MCF 10A (cell line): ENCODE measurements at regions not wholly inside any gene's neighbourhood (a gene's known extent, or its start where the extent isn't known, plus 50 kb on each side); places are given as distances from the start of the nearest gene placed in this dataset.

Experiments used
- BruUV-seq: library from RNA; stranded (reverse); fragments of 400-500 nt; replicated peaks from 2 replicates; lab custom pipeline; 2021; lab: Mats Ljungman, UMichigan
- CTCF ChIA-PET: fragments of 300-600 bp; sonication (Branson Sonifier 250); formaldehyde crosslinking; extraction: SDS; loops from one replicate; lab custom pipeline; 2021; ENCODE audit warnings: antibody characterized with exemption, inconsistent platforms; lab: Yijun Ruan, JAX
- POLR2A ChIA-PET: fragments of 300-600, 350-650 bp; sonication (Branson Sonifier 250); formaldehyde crosslinking; extraction: SDS; loops from one replicate; lab custom pipeline; 2020; ENCODE audit warnings: antibody characterized with exemption, inconsistent platforms; lab: Yijun Ruan, JAX
- DNase-seq: peaks from one replicate; pipeline ENCODE4 v3.0.0-alpha.2; 2018; ENCODE audit not compliant: unreplicated experiment
- H3K27ac Mint-ChIP-seq: one replicate; pipeline ENCODE4 v1.8.0; 2022; ENCODE audit warnings: mild to moderate bottlenecking, low read depth, mixed read lengths; ENCODE audit not compliant: unreplicated experiment
- H3K27me3 Mint-ChIP-seq: one replicate; pipeline ENCODE4 v1.8.0; 2022; ENCODE audit warnings: mixed read lengths; ENCODE audit not compliant: insufficient read depth, unreplicated experiment
- H3K36me3 Mint-ChIP-seq: one replicate; pipeline ENCODE4 v1.8.0; 2022; ENCODE audit warnings: mild to moderate bottlenecking, moderate library complexity, mixed read lengths; ENCODE audit not compliant: insufficient read depth, unreplicated experiment
- H3K4me1 Mint-ChIP-seq: one replicate; pipeline ENCODE4 v1.8.0; 2022; ENCODE audit warnings: mixed read lengths; ENCODE audit not compliant: insufficient read depth, unreplicated experiment
- H3K4me3 Mint-ChIP-seq: one replicate; pipeline ENCODE4 v1.8.0; 2022; ENCODE audit warnings: mild to moderate bottlenecking, moderate library complexity, mixed read lengths; ENCODE audit not compliant: unreplicated experiment
- H3K9me3 Mint-ChIP-seq: one replicate; pipeline ENCODE4 v1.8.0; 2022; ENCODE audit warnings: mixed read lengths; ENCODE audit not compliant: unreplicated experiment
- intact Hi-C: fragments of 100-400 bp; cut with micrococcal nuclease; formaldehyde crosslinking; loops from 2 replicates; pipeline ENCODE4 v1.14.1; 2022
- TF ChIP-seq, protein P1 (sequence below): fragments of 200-600 bp; IDR thresholded peaks from one replicate; pipeline ENCODE4 v1.8.0; 2022; ENCODE audit warnings: antibody characterized with exemption, mild to moderate bottlenecking; ENCODE audit not compliant: unreplicated experiment

DNA sequence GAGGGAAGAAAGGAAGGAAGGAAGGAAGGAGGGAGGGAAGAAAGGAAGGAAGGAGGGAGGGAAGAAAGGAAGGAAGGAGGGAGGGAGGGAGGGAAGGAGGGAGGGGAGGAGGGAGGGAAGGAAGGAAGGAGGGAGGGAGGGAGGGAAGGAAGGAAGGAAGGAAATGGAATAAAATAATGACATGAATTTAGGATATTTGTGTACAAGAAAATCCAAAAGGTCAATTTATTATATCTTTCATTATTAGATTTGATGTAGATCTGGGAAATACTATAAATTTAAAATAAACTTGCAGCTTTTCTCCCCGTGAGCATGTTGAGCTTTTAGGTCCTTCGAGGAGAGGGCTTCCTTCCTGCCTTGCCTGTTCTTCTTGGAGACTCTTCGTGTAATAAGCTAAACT, 398.6 kb upstream of the NRP1 start:
- ChIA-PET CTCF (no interaction called here), POLR2A (no interaction called here)
- Mint-ChIP-seq H3K9me3 (no peaks in the 10 kb centered on the region), H3K4me3 (no peak overlapping the region), H3K36me3 (no peaks in the 10 kb centered on the region), H3K27ac (peak overlapping the region; percentile 39), H3K27me3 (no peaks in the 10 kb centered on the region), H3K4me1 (peaks cover 8% of the 10 kb centered on the region)
- intact Hi-C loops = no loop called here
- no TSS peak for BruUV-seq
- no peak for DNase-seq
- TF ChIP-seq, protein P1, sequence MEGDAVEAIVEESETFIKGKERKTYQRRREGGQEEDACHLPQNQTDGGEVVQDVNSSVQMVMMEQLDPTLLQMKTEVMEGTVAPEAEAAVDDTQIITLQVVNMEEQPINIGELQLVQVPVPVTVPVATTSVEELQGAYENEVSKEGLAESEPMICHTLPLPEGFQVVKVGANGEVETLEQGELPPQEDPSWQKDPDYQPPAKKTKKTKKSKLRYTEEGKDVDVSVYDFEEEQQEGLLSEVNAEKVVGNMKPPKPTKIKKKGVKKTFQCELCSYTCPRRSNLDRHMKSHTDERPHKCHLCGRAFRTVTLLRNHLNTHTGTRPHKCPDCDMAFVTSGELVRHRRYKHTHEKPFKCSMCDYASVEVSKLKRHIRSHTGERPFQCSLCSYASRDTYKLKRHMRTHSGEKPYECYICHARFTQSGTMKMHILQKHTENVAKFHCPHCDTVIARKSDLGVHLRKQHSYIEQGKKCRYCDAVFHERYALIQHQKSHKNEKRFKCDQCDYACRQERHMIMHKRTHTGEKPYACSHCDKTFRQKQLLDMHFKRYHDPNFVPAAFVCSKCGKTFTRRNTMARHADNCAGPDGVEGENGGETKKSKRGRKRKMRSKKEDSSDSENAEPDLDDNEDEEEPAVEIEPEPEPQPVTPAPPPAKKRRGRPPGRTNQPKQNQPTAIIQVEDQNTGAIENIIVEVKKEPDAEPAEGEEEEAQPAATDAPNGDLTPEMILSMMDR = no peak

DNA sequence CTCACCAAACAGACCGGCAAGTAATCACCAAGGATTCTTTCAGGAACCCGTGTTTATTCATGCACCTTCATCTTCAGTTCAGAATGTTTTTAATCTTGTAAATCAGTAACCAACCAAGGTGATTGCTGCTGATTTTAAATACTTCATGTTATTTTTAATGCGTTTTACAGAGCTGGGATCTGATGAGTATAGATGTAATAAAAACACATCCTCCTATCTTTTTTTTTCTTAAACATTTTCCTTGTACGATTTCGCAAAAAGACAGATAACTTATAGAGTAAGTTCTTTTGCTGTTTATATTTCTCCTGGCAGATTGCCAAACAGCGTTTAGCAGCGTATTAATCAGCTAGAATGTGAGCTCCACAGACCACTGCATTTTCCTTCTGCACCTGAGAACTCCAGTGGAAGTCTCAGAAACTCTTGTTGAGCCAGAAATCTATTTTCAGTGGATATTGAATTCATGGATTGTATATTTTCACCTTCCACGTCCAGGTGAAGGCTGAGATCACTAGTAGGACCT, 397.8 kb upstream of the NRP1 start:
- H3K4me1 Mint-ChIP-seq = peaks cover 8% of the 10 kb centered on the region
- TF ChIP-seq, protein P1 = no peak
- no peak overlapping the region for H3K4me3 Mint-ChIP-seq
- H3K9me3 Mint-ChIP-seq = no peaks in the 10 kb centered on the region
- intact Hi-C loops = no loop called here
- no TSS peak for BruUV-seq
- POLR2A ChIA-PET = no interaction called here
- peak; percentile 33 for DNase-seq
- CTCF ChIA-PET = no interaction called here
- H3K27me3 Mint-ChIP-seq = no peaks in the 10 kb centered on the region
- no peaks in the 10 kb centered on the region for H3K36me3 Mint-ChIP-seq
- peak overlapping the region; percentile 39 for H3K27ac Mint-ChIP-seq

DNA sequence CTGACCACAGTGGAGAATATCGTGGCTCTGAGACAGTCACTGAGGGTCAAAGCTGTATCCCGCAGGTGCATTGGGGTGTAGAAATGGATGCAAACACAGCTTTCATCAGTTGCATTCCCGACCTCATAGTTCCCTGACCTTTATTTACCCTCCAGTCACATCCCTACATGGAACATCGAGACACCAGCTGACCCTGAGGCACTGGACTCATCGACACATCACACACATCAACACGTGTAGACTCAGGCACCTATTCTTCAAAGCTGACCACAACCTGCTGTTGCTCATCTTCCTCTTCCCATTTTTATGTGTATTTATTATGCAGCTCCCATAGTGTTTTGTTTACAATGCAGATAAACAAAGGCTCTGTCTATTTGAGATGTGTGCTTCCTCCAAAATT, 396.9 kb upstream of the NRP1 start:
- Mint-ChIP-seq H3K4me1 (peaks cover 8% of the 10 kb centered on the region), H3K27ac (no peak overlapping the region), H3K4me3 (no peak overlapping the region), H3K27me3 (no peaks in the 10 kb centered on the region), H3K36me3 (no peaks in the 10 kb centered on the region), H3K9me3 (no peaks in the 10 kb centered on the region)
- ChIA-PET CTCF (interaction anchor here (0.5 kb wide), 1 partner anchor 196 kb away, joined by 4 read pairs; no protein-coding TSS in a partner anchor), POLR2A (no interaction called here)
- no TSS peak for BruUV-seq
- TF ChIP-seq, protein P1 = no peak
- intact Hi-C loops = no loop called here
- DNase-seq = no peak

DNA sequence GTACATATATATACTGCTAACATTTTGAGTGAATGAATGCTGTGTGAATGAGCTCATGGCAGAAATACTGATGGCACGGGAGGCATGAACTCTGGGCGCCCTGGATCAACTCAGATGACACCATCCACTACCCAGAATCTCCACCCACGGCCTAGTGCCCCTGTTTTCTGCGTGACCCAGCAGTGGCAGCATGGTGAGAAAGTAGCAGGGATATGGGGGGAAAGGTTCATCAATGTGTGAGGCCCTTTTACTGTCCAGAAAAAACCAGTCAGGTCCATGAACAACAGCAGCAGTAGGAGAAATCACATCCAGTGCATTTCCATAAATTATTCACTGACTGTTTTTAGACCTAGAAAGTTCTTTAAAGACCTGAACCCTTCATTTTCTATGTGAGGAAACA, 391.0 kb upstream of the NRP1 start:
- no TSS peak for BruUV-seq

More for the DNA sequence above, 391.0 kb upstream of the NRP1 start:
- no peak for DNase-seq
- TF ChIP-seq, protein P1 = no peak
- H3K27me3 Mint-ChIP-seq = no peaks in the 10 kb centered on the region
- no peak overlapping the region for H3K4me3 Mint-ChIP-seq
- H3K4me1 Mint-ChIP-seq = no peaks in the 10 kb centered on the region
- intact Hi-C loops = no loop called here
- CTCF ChIA-PET = no interaction called here
- POLR2A ChIA-PET = interaction anchor here (0.9 kb wide), 1 partner anchor 14 kb away, joined by 3 read pairs; no protein-coding TSS in a partner anchor
- H3K36me3 Mint-ChIP-seq = no peaks in the 10 kb centered on the region
- no peaks in the 10 kb centered on the region for H3K9me3 Mint-ChIP-seq
- no peak overlapping the region for H3K27ac Mint-ChIP-seq
